ENCODE measurements at regions not wholly inside any gene's neighbourhood (a gene's known extent, or its start where the extent isn't known, plus 50 kb on each side); places are given as distances from the start of the nearest gene placed in this dataset.

GRCh38 chr20:43379239-43379917 is 78.3 kb upstream of the SRSF6 start:
- TF ChIP-seq POLR2A (IDR thresholded peaks at IDR 0.05): no peak
- TF ChIP-seq, protein P1, sequence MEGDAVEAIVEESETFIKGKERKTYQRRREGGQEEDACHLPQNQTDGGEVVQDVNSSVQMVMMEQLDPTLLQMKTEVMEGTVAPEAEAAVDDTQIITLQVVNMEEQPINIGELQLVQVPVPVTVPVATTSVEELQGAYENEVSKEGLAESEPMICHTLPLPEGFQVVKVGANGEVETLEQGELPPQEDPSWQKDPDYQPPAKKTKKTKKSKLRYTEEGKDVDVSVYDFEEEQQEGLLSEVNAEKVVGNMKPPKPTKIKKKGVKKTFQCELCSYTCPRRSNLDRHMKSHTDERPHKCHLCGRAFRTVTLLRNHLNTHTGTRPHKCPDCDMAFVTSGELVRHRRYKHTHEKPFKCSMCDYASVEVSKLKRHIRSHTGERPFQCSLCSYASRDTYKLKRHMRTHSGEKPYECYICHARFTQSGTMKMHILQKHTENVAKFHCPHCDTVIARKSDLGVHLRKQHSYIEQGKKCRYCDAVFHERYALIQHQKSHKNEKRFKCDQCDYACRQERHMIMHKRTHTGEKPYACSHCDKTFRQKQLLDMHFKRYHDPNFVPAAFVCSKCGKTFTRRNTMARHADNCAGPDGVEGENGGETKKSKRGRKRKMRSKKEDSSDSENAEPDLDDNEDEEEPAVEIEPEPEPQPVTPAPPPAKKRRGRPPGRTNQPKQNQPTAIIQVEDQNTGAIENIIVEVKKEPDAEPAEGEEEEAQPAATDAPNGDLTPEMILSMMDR (IDR thresholded peaks at IDR 0.05): no peak
